ENCODE measurements at regions not wholly inside any gene's neighbourhood (a gene's known extent, or its start where the extent isn't known, plus 50 kb on each side); places are given as distances from the start of the nearest gene placed in this dataset.

DNA sequence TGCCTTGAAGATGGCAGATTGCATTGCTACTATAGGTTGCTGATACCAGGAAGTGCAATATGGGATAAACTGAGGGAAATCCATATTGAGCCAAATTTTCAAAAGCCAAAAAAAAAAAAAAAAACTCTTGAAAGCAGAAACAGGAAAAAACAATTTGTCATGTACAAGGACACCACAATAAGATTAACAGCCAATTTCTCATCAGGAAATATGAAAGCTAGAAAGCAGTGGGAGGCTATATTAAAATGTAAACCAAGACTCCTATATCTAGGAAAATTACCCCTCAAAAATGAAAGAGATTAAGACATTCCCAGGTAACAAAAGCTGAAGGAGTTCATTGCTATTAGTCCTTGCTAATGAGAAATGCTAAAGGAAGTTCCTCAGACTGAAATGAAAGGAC is 462.8 kb upstream of the DPH6 start:
- no peaks in the 10 kb centered on the region for H3K4me1 Mint-ChIP-seq
- Histone ChIP-seq H3K27me3 (ENCODE audit: insufficient read depth, low read length) (no peaks in the 10 kb centered on the region), H2BK12ac (ENCODE audit: insufficient read length, low read depth, low read length) (no peak overlapping the region), H4K5ac (ENCODE audit: insufficient read length, low read depth, low read length) (no peak overlapping the region), H3K4ac (ENCODE audit: low read depth, low read length) (no peak overlapping the region), H3K27ac (ENCODE audit: insufficient read length, low read depth, low read length) (no peak overlapping the region), H3K23me2 (ENCODE audit: insufficient read length, low read depth, low read length, poor library complexity, severe bottlenecking) (no peaks in the 10 kb centered on the region), H3K23ac (ENCODE audit: insufficient read length, low read depth, low read length) (no peak overlapping the region), H3K56ac (ENCODE audit: insufficient read length, low read depth, low read length) (no peak overlapping the region), H2AK5ac (ENCODE audit: insufficient read length, low read length) (no peak overlapping the region), H2BK5ac (ENCODE audit: insufficient read length, low read length) (no peak overlapping the region), H2AFZ (ENCODE audit: low read length) (no peak overlapping the region), H3K9ac (ENCODE audit: extremely low read depth, insufficient read length, low read length) (no peak overlapping the region), H3K79me1 (ENCODE audit: insufficient read depth, low read depth, low read length, poor library complexity, severe bottlenecking) (no peaks in the 10 kb centered on the region), H3K4me2 (ENCODE audit: insufficient read depth, insufficient read length, low read length) (no peak overlapping the region), H4K8ac (replicated peaks; ENCODE audit: insufficient read length, low read depth, low read length) (no peak overlapping the region), H3T11ph (ENCODE audit: low read length) (no peak overlapping the region), H3K14ac (ENCODE audit: insufficient read depth, low read length) (no peak overlapping the region), H4K91ac (ENCODE audit: insufficient read length, low read depth, low read length) (no peak overlapping the region), H3K9me3 (ENCODE audit: control insufficient read depth, low read depth, low read length) (no peaks in the 10 kb centered on the region), H3K4me1 (ENCODE audit: insufficient read depth, low read length) (no peaks in the 10 kb centered on the region), H2BK20ac (ENCODE audit: low read depth, low read length, poor library complexity, severe bottlenecking) (no peak overlapping the region), H3K18ac (ENCODE audit: insufficient read length, low read depth, low read length) (no peak overlapping the region), H2BK120ac (ENCODE audit: low read depth, low read length, poor library complexity, severe bottlenecking) (no peak overlapping the region), H3K79me2 (ENCODE audit: insufficient read depth, low read length) (no peaks in the 10 kb centered on the region), H2BK15ac (ENCODE audit: low read depth, low read length) (no peak overlapping the region), H4K20me1 (ENCODE audit: control insufficient read depth, insufficient read depth, insufficient read length) (no peaks in the 10 kb centered on the region)
- peaks cover 0 to 6% (median 3%) of the 10 kb centered on the region in 3 experiments; a peak in 3 of 7 replicates for H3K36me3 Mint-ChIP-seq (ENCODE audit: insufficient read depth in 1 of 3, low read depth in 3 of 3)
- H3K27ac Mint-ChIP-seq: no peak overlapping the region
- no peaks in the 10 kb centered on the region; the same call in 1 of the 2 replicates for H3K27me3 Mint-ChIP-seq (ENCODE audit: low read depth)
- TF ChIP-seq, protein P1, sequence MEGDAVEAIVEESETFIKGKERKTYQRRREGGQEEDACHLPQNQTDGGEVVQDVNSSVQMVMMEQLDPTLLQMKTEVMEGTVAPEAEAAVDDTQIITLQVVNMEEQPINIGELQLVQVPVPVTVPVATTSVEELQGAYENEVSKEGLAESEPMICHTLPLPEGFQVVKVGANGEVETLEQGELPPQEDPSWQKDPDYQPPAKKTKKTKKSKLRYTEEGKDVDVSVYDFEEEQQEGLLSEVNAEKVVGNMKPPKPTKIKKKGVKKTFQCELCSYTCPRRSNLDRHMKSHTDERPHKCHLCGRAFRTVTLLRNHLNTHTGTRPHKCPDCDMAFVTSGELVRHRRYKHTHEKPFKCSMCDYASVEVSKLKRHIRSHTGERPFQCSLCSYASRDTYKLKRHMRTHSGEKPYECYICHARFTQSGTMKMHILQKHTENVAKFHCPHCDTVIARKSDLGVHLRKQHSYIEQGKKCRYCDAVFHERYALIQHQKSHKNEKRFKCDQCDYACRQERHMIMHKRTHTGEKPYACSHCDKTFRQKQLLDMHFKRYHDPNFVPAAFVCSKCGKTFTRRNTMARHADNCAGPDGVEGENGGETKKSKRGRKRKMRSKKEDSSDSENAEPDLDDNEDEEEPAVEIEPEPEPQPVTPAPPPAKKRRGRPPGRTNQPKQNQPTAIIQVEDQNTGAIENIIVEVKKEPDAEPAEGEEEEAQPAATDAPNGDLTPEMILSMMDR (conservative IDR thresholded peaks at IDR 0.05): no peak
- H3K9me3 Mint-ChIP-seq: peaks cover 3 to 10% of the 10 kb centered on the region in 2 experiments; a peak in 4 of 5 replicates
- no peak overlapping the region for H3K4me3 Mint-ChIP-seq
- no peak for DNase-seq

Data from H9 (cell line).